HK-2 (cell line): ENCODE measurements at regions not wholly inside any gene's neighbourhood (a gene's known extent, or its start where the extent isn't known, plus 50 kb on each side); places are given as distances from the start of the nearest gene placed in this dataset.

ENCODE experiments used
- DNase-seq: peaks from one replicate; pipeline ENCODE4 v3.0.0-alpha.2; 2018; ENCODE audit not compliant: unreplicated experiment

- no peak for DNase-seq
Measured at GRCh38 chr4:56086561-56086960, 137.8 kb downstream of the CEP135 start.

GRCh38 chr4:56086073-56086541, 137.4 kb downstream of the CEP135 start:
- no peak for DNase-seq

- DNase-seq: no peak
Measured at GRCh38 chr4:56085275-56085674, 136.5 kb downstream of the CEP135 start.

GRCh38 chr4:56084851-56085250, 136.1 kb downstream of the CEP135 start:
- no peak for DNase-seq
